Activated CD8-positive, alpha-beta T cell treated with anti-CD3 and anti-CD28 coated beads for 36 hours (primary cell): ENCODE measurements at regions not wholly inside any gene's neighbourhood (a gene's known extent, or its start where the extent isn't known, plus 50 kb on each side); places are given as distances from the start of the nearest gene placed in this dataset.

Experiments
- ATAC-seq: fragments of 200-7000 bp; cut with Tn5 transposase; one replicate; pipeline ENCODE4 v1.10.0; 2021; ENCODE audit warnings: mild to moderate bottlenecking, moderate library complexity
- CTCF ChIA-PET: fragments of 350-600 bp; sonication (Branson Sonifier 250); formaldehyde crosslinking; loops from one replicate; lab custom pipeline; 2021; ENCODE audit warnings: antibody characterized with exemption; lab: Charles Lee
- POLR2A ChIA-PET: fragments of 350-600 bp; sonication (Branson Sonifier 250); formaldehyde crosslinking; loops from one replicate; lab custom pipeline; 2021; ENCODE audit warnings: antibody characterized with exemption; lab: Charles Lee
- DNase-seq: peaks from one replicate; pipeline ENCODE4 v3.0.0-alpha.2; 2020
- H3K27ac Mint-ChIP-seq: one replicate; pipeline ENCODE4 v1.8.0; 2021; ENCODE audit warnings: mild to moderate bottlenecking, mixed read lengths
- H3K27me3 Mint-ChIP-seq: one replicate; pipeline ENCODE4 v1.8.0; 2021; ENCODE audit warnings: mixed read lengths
- H3K36me3 Mint-ChIP-seq: one replicate; pipeline ENCODE4 v1.8.0; 2021; ENCODE audit warnings: low read depth, mixed read lengths
- H3K4me1 Mint-ChIP-seq: one replicate; pipeline ENCODE4 v1.8.0; 2021; ENCODE audit warnings: low read depth, mixed read lengths
- H3K4me3 Mint-ChIP-seq: one replicate; pipeline ENCODE4 v1.8.0; 2021; ENCODE audit warnings: mild to moderate bottlenecking, moderate library complexity, mixed read lengths
- H3K9me3 Mint-ChIP-seq: one replicate; pipeline ENCODE4 v1.8.0; 2021; ENCODE audit warnings: mixed read lengths
- CTCF ChIP-seq: fragments of 200-600 bp; IDR thresholded peaks from one replicate; pipeline ENCODE4 v1.8.0; 2022; ENCODE audit warnings: antibody characterized with exemption, mild to moderate bottlenecking
- intact Hi-C: fragments of 100-400 bp; cut with micrococcal nuclease; formaldehyde crosslinking; loops from one replicate; pipeline ENCODE4 v1.10.0; 2022

GRCh38 chr4:54567327-54567726 lies 90.4 kb upstream of the KIT start:
- ATAC-seq, result no peak
- no peak for DNase-seq
- H3K4me1 Mint-ChIP-seq, result no peaks in the 10 kb centered on the region
- ChIA-PET CTCF (no interaction called here), POLR2A (interaction anchor here (1.1 kb wide), 1 partner anchor 39 kb away, joined by 3 read pairs; no protein-coding TSS in a partner anchor)
- H3K27me3 Mint-ChIP-seq, result peaks cover 1% of the 10 kb centered on the region
- intact Hi-C loops, result no loop called here
- H3K27ac Mint-ChIP-seq, result no peak overlapping the region
- H3K4me3 Mint-ChIP-seq, result no peak overlapping the region
- no peaks in the 10 kb centered on the region for H3K36me3 Mint-ChIP-seq
- no peaks in the 10 kb centered on the region for H3K9me3 Mint-ChIP-seq
- TF ChIP-seq CTCF, result no peak

- H3K27ac Mint-ChIP-seq, result no peak overlapping the region
- POLR2A ChIA-PET, result interaction anchor here (1.1 kb wide), 1 partner anchor 40 kb away, joined by 3 read pairs; no protein-coding TSS in a partner anchor
- DNase-seq, result no peak
- H3K9me3 Mint-ChIP-seq, result no peaks in the 10 kb centered on the region
- CTCF ChIA-PET, result no interaction called here
- intact Hi-C loops, result no loop called here
- H3K4me1 Mint-ChIP-seq, result no peaks in the 10 kb centered on the region
- TF ChIP-seq CTCF, result no peak
- no peaks in the 10 kb centered on the region for H3K36me3 Mint-ChIP-seq
- no peak overlapping the region for H3K4me3 Mint-ChIP-seq
- peaks cover 1% of the 10 kb centered on the region for H3K27me3 Mint-ChIP-seq
- ATAC-seq, result no peak
These were observed 89.6 kb upstream of the KIT start for GRCh38 chr4:54568184-54568583.

DNA sequence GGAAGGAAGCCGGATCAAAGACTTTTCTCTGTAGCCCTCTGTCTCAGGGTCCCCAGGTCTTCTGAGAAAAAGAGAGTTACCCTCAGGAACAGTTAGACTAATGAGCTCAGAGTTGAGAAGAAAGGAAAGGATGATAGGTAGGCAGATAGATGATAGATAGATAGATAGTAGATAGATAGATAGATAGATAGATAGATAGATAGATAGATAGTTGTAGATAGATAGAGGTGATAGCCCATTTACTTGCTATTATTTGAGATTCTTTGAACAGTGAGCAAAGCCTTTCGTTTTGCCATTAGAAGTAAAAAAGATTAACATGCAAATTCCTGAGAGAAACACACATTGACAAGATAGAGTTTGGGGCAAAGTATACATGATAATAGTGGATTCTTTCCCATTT lies 86.9 kb upstream of the KIT start:
- H3K4me1 Mint-ChIP-seq, result no peaks in the 10 kb centered on the region
- ATAC-seq, result no peak
- TF ChIP-seq CTCF, result no peak
- H3K9me3 Mint-ChIP-seq, result no peaks in the 10 kb centered on the region
- ChIA-PET POLR2A (no interaction called here), CTCF (no interaction called here)
- DNase-seq, result no peak
- H3K27me3 Mint-ChIP-seq, result peaks cover 3% of the 10 kb centered on the region
- H3K4me3 Mint-ChIP-seq, result no peak overlapping the region
- H3K27ac Mint-ChIP-seq, result no peak overlapping the region
- intact Hi-C loops, result no loop called here
- H3K36me3 Mint-ChIP-seq, result no peaks in the 10 kb centered on the region

DNA sequence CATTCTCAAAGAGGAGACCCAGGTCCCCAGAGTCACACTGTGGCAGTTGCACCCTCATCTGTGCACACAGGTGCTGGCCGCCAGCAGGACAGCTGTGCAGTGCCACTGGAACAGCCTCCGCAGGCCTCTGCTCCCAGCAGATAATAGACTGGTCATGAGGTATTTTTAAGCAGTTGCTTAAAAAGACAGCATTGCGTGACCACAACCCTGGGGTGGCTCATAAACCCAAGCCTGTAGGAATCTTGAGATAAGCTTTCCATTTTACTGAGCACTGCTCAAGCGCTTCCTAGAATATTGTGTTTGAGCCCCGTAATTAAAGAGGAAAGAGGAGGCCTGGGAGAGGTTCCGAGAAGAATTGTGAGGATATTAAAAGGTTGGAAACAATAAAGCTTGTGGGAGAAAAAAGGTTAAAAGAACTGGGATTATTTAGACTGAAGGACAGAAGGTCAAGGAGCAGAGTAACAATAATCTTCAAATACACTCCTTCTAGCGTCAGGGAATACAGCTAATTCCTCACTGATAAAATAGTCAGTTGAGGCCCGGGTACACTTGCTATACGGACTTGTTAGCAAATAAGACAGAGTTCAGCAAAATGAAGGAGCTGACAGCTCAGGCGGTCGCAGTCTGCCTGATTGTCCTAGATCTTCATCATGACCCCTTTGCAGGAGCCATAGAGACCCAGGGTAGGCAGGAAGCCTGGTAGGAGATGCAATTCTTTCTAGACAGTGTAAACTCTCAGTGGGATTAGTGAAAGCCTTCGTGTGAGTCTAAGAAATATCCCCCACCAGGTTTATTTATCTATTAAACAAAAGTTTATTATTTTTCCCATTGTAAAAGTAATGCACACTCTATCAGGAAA lies 86.2 kb upstream of the KIT start:
- CTCF ChIA-PET, result interaction anchor here (1.0 kb wide), 1 partner anchor 10 kb away, joined by 4 read pairs; no protein-coding TSS in a partner anchor
- no peaks in the 10 kb centered on the region for H3K4me1 Mint-ChIP-seq
- no peaks in the 10 kb centered on the region for H3K36me3 Mint-ChIP-seq
- H3K27ac Mint-ChIP-seq, result no peak overlapping the region
- DNase-seq (no peak), ATAC-seq (no peak)
- H3K27me3 Mint-ChIP-seq, result peaks cover 3% of the 10 kb centered on the region
- POLR2A ChIA-PET, result no interaction called here
- TF ChIP-seq CTCF, result no peak
- H3K4me3 Mint-ChIP-seq, result no peak overlapping the region
- intact Hi-C loops, result no loop called here
- no peaks in the 10 kb centered on the region for H3K9me3 Mint-ChIP-seq

DNA sequence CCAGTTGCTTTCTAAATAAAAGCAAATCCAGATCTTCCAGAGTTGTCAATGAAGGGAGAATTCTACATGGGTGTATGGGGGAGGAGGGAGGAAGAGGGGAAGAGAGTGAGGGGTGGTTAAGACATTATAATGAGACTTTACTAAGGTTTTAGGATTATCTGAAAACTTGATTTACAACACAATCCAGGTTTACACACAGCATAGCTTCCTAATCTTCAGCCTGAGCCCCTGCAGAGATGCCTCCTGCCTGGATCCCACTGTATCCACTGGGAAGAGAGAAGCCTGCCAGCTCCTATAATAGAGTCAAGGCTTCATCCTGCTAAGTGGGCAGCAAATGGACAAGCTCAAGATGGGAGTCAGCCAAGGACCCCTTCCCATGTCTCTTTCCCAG lies 85.6 kb upstream of the KIT start:
- CTCF ChIA-PET, result interaction anchor here (1.0 kb wide), 1 partner anchor 9 kb away, joined by 4 read pairs; no protein-coding TSS in a partner anchor
- Mint-ChIP-seq H3K9me3 (no peaks in the 10 kb centered on the region), H3K27ac (no peak overlapping the region), H3K27me3 (peaks cover 3% of the 10 kb centered on the region), H3K36me3 (no peaks in the 10 kb centered on the region), H3K4me3 (no peak overlapping the region), H3K4me1 (no peaks in the 10 kb centered on the region)
- DNase-seq (no peak), ATAC-seq (no peak)
- POLR2A ChIA-PET, result no interaction called here
- no peak for TF ChIP-seq CTCF
- intact Hi-C loops, result no loop called here
